ENCODE measurements at regions not wholly inside any gene's neighbourhood (a gene's known extent, or its start where the extent isn't known, plus 50 kb on each side); places are given as distances from the start of the nearest gene placed in this dataset.
"Not testable (repeated sequence)": the region's sequence is repeated elsewhere in the genome, so short reads cannot be mapped to it uniquely, and the experiment has no call there.

DNA sequence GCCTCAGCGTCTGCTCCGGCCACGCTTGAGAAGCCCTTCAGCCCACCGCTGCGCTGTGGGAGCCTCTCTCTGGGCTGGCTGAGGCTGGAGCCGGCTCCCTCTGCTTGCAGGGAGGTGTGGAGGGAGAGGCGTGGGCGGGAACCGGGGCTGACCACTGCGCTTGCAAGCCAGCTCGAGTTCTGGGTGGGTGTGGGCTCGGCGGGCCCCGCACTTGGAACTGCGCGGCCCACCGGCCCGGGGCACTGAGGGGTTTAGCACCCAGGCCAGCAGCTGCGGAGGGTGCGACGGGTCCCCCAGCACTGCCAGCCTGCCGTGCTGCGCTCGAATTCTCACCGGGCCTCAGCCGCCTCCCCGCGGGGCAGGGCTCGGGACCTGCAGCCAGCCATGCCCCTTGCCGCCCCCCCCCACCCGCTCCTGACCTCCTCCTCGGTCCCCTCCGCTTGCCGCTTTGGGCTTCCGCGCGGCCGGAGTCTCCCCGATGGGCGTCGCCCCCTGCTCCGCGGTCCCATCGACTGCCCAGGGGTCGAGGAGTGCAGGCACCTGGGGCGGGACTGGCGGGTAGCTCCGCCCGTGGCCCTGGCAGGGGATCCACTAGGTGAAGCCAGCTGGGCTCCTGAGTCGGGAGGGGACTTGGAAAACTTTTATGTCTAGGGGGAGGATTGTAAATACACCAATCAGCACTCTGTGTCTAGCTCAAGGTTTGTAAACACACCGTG is 106.7 kb downstream of the RAP2B start:
- no peak for DNase-seq
- no peak for ATAC-seq

DNA sequence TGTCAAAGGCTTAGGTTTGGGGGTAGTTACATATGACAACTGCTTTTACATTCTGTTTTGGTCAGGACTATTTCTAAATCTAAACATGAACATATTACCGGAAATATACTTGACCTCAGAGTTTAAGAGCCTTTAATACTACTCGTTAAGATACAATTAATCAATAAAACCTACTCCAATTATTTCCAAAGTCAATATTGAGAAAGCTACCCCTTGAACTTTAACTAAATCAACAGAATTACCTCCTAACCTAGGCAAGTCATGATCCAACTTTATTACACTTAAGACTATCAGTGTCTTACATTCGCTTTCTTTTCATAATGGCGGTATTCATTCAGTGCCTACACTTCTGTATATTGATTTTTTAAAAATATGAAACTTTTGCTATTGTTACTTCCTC is 107.7 kb downstream of the RAP2B start:
- DNase-seq = no peak
- ATAC-seq = no peak

DNA sequence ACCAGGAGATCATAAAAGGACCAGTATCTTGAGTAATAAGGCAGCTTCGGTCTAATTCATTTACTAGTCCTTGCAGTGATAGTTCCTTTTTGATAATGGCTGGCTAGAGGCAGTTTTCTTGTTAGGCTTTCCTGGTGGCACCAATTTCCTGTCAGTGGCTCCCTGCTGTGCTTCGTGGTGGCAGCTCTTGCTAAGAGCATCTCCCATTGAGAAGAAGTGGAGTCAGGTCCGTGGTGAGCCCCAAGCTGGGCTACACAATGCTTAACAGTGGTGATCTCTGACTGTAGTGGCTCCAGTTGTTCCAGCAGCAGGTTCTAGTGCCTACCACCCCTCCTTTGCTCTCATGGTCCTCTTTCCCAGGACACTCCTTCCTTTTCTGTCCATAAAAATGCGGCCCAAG is 111.2 kb downstream of the RAP2B start:
- no peak for ATAC-seq
- no peak for DNase-seq

- no peak for DNase-seq
- ATAC-seq = no peak
Measured at GRCh38 chr3:153273767-153274435, 111.9 kb downstream of the RAP2B start.

DNA sequence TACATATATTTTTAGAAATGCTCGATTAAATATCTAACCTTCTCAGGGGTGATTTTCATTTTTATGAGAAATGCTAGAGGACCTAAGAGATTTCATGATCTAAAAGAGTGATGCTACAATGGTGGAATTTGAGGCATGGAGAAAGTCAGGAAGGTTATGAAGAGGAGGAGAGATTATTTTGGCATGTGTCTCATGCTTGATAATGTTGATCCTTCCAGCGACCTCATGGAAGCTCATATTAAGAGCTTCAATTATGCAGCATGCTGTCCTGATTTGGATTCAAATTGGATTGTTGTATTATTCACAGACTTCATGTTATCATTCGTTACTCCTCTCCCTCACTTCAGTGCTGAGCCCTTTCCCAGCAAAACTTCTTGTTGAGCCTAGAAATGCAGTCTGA is 112.5 kb downstream of the RAP2B start:
- DNase-seq (no peak), ATAC-seq (no peak)

GRCh38 chr3:153275514-153275913 is 113.5 kb downstream of the RAP2B start:
- ATAC-seq (no peak), DNase-seq (no peak)

GRCh38 chr3:153277029-153277428 is 115.0 kb downstream of the RAP2B start:
- no peak for ATAC-seq
- DNase-seq = no peak

DNA sequence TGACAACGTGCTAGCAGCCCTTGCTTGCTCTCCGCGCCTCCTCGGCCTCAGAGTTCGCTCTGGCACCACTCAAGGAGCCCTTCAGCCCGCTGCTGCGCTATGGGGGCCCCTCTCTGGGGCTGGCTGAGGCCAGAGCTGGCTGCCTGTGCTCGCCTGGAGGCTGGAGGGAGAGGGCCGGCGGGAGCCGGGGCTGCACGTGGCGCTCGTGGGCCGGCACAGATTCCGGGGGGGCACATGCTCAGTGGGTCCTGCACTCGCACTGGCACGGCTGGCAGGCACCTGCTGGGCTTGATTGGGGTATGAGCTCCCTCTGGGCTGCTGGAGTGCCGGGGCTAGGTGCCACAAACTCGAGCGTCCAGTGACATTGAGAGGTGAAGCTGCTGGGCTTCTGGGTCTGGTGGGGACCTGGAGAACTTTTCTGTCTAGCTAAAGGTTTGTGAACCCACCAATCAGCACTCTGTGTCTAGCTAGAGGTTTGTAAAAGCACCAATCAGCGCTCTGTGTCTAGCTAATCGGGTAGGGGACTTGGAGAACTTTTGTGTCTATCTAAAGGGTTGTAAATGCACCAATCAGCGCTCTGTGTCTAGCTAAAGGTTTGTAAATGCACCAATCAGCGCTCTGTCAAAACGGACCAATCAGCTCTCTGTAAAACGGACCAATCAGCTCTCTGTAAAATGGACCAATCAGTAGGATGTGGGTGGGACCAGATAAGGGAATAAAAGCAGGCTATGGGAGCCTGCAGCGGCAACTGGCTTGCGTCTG is 119.4 kb downstream of the RAP2B start:
- ATAC-seq, DNase-seq: not testable (repeated sequence)

- ATAC-seq (no peak), DNase-seq (no peak)
Measured at GRCh38 chr3:153282355-153282754, 120.3 kb downstream of the RAP2B start.

- peak; percentile 65 for ATAC-seq
- DNase-seq = peak; percentile 34
Measured at GRCh38 chr3:153284282-153284938, 122.4 kb downstream of the RAP2B start.

- DNase-seq = no peak
- ATAC-seq = no peak
Measured at GRCh38 chr3:153285194-153285641, 123.2 kb downstream of the RAP2B start.

- DNase-seq (no peak), ATAC-seq (peak; percentile 37)
Measured at GRCh38 chr3:153285982-153286381, 124.0 kb downstream of the RAP2B start.

GRCh38 chr3:153287017-153287416 is 125.0 kb downstream of the RAP2B start:
- ATAC-seq = peak; percentile 37
- DNase-seq = no peak

DNA sequence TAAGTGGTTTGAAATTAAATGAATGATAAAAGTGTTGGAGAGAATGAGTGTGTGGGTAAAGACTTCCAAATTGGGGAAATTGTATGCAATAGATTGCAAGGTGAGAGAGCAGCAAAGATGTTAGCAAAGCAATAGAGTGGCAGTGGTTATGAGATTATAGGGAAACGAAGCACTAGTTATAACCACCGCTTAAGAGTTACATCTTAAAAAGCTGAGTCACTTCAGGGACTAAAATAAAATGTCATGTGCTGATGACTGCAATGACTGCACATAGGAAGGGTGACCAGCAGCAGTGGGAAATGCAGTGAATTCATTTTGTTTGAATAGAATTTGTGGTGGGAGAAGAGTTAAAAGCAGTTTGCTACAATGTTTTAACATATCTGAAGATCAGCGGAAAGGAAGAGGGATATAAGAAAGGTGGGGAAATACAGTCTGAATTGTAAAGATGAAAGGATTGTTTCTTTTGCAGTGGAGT is 127.3 kb downstream of the RAP2B start:
- DNase-seq (no peak), ATAC-seq (no peak)

DNA sequence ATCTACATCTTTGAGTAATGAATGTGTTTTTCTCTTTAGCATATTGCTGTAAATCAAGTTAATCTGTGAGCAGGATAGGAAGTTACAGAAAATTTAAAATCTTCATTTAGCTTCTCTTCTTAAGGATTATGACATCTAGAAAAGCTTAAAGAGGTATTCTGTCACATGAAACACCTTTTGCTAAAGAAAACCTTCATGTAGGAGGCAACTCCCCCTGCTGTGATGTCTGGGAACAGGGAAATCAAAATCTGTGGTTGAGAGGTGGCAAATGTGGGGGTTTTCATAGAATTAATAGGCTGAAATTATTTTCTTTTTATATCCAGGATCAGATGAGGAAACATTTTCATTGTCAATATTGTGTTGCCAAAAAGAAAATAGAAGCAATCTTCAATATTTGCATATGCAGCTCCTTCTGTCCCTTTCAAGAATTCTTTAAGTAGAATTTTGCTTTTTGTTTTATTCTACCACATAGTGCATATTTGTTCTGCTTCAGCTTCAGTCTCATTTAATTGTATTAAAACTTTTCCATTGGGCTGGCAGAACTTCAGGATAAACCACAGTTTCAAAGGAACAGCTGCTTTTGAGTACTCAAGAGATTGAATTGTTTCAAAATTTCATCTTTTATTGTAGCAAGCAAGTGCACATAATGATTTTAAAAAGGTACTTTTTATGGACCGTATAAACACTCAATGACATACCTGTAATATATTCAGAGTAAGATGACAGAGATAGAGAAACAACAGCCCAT is 128.4 kb downstream of the RAP2B start:
- ATAC-seq (no peak), DNase-seq (no peak)

DNA sequence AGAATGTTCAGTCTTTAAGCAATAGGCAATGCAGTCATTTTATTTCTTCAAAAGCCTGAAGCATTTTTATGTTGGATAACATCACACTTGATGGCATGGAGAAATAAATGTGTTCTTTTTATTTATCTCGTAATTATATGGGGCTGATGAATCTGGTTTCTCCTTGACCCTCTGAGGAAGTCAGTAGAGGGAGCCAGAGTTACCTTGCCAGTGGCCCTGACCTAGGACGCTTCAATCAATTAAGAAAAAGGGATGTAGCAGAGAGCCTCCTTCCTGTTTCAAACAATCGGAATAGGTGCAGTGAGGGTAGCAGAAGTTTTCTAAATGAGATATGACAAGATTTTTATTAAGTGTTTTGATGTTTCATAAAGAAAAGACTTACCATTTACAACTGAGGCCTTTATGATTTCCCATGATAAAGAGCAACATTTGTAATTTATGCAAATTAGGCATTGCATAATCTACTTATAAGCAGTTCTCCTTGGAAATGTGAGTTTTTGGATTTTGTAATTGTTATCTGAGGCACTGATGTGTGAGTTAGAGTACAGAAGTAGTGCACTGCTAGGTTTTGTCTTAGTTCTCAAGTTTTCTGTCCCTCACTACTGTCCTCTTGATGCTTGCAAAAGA is 129.1 kb downstream of the RAP2B start:
- DNase-seq (no peak), ATAC-seq (peak; percentile 52)

DNA sequence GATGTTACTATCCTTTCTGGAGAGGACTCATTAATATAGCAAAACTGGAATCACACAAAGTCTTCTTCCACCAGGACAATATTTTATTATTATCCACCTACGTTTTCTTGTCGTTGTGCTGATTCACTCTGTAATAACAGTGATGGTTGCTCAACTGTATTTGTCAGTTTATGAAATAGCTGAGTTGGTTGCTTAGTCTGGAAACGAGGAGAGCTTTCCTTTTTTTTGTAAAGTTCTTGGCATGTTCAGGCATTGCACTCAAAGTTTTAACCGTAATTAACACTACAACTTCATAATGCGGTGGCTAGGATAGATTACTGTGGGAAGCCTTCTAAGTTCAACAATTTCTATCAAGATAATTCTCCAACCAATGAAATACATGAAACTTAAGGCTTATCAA is 131.2 kb downstream of the RAP2B start:
- no peak for DNase-seq
- ATAC-seq = no peak

DNA sequence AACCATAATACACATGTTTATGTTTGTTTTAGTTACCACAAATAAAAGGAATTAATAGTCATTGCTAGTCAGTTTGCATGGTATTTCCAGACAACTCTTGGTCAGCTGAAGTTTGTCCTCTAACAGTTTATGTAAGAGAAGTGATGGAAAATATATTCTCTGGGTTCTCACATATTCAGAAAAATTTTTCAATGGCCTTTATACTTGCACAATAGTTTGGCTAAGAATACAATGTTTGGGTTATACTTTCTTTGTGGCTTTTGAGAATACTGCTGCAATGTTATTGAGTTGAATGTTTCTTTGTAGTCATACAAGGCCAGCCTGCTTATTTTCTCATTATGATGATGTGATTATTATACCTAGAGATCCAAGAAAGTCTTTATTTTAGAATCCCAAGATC is 133.9 kb downstream of the RAP2B start:
- ATAC-seq (no peak), DNase-seq (no peak)

DNA sequence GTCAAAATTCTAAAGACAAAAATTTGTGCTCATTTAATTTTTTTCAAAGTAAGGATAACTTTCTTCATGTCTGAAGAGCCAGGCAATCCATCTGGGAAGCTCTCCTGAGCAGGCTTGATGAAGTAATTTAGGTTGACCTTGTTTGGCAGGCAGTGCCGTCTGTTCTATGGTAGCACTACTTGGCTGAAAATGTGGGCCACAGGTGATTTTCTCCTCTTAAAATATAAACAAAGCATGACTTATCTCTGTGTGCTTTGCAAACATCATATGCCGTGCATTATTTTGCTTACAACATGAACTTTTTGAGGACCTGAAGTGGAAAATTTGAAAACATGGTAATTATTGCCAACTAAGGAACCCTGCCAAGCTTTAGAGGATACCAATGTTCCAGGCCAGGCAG is 143.2 kb downstream of the RAP2B start:
- no peak for ATAC-seq
- DNase-seq = no peak

DNA sequence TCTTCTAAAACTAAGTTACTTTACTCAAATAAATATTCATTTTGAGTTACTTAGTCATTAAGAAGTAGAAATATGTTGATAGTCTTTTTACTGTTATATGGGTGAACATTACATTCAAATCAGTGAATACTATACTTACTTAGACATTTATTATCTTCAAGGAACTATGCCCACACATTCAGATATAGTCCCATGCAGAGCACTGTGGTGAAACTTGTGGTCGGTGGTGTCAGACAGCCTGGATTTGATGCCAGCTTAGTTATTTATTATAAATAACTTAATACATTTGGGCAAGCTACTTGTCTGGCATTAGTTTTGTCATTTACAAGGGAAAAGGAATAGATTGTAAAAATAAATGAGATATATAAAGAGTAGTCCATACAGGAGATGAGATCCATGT is 149.5 kb downstream of the RAP2B start:
- no peak for DNase-seq
- ATAC-seq = no peak

GRCh38 chr3:153313302-153313965 is 151.4 kb downstream of the RAP2B start:
- DNase-seq = no peak
- no peak for ATAC-seq

Data from stimulated activated naive CD8-positive, alpha-beta T cell treated with anti-CD3 and anti-CD28 coated beads, Interleukin-15, Interleukin-2, amounts not matched to agents 100 U/mL and 50 U/mL, for 24 hours (primary cell).